ENCODE measurements at regions not wholly inside any gene's neighbourhood (a gene's known extent, or its start where the extent isn't known, plus 50 kb on each side); places are given as distances from the start of the nearest gene placed in this dataset.
A peak's percentile ranks its signal among the peaks of the same experiment; 100 is the strongest.
"Not testable (repeated sequence)": the region's sequence is repeated elsewhere in the genome, so short reads cannot be mapped to it uniquely, and the experiment has no call there.

DNA sequence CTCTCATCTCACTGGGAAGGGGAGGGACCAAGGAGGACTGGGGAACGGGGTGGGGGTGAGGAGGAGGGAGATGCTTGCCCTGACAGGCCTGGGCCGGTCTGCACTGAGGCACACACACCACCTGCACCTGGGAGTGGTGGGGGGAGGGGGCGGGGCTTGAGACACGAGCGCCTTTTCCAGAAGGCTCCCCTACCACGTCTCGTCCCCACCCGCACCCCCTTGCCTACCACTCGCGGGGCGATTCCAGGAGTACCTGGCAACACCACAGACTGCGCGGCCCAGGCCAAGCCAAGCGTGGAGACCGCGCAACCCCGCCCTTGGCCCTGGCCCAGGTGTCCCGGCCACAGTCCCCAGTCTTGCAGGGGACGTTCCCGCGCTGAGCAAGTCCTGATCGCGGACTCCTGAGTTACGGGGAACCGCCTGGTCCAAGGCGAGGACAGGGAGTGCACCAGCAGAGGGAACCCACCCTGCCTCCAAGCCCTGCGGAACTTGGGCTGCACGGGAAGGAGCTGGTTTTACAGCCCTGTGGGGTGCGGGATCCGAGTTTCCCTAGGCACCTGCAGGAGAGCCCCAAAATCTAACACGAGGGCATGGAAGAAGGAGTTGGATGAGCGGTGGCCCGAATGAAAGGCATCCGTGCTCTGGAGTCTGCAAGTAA is 68.1 kb upstream of the SH3GL3 start:
- DNase-seq (ENCODE audit: extremely low read depth, insufficient read length): no peak
- H3K27me3 ChIP-seq (replicated peaks; ENCODE audit: control insufficient read depth, insufficient read depth, low read length): no peaks in the 10 kb centered on the region; the same call in none of the 2 replicates

DNA sequence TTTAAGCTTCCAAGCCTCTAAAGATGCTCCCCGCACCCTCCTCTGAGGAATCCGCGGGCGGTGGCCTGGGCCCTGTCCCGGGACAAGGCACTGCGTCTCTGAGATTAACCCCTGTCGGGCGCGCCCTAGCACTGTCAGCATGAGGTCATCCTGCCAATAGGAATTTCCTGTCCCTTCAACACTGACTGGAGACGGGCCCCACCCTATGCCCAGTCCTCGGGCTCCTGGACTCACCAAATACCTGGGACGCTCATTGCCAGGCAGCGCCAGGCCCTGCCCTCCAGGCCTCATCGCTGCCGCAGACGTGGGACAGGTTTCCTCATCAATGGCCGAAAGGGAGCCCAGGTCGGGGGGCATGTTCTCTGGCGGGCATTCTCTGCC is 67.6 kb upstream of the SH3GL3 start:
- TF ChIP-seq, protein P1, sequence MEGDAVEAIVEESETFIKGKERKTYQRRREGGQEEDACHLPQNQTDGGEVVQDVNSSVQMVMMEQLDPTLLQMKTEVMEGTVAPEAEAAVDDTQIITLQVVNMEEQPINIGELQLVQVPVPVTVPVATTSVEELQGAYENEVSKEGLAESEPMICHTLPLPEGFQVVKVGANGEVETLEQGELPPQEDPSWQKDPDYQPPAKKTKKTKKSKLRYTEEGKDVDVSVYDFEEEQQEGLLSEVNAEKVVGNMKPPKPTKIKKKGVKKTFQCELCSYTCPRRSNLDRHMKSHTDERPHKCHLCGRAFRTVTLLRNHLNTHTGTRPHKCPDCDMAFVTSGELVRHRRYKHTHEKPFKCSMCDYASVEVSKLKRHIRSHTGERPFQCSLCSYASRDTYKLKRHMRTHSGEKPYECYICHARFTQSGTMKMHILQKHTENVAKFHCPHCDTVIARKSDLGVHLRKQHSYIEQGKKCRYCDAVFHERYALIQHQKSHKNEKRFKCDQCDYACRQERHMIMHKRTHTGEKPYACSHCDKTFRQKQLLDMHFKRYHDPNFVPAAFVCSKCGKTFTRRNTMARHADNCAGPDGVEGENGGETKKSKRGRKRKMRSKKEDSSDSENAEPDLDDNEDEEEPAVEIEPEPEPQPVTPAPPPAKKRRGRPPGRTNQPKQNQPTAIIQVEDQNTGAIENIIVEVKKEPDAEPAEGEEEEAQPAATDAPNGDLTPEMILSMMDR (IDR thresholded peaks at IDR 0.05; ENCODE audit: insufficient read depth, low read length, poor library complexity, severe bottlenecking): no peak
- DNase-seq (ENCODE audit: extremely low read depth, insufficient read length): no peak
- Histone ChIP-seq H3K36me3 (ENCODE audit: control insufficient read depth, insufficient read depth, low read length) (no peaks in the 10 kb centered on the region), H3K4me3 (replicated peaks; ENCODE audit: low read depth, low read length) (no peak overlapping the region), H3K27me3 (replicated peaks; ENCODE audit: control insufficient read depth, insufficient read depth, low read length) (no peaks in the 10 kb centered on the region; the same call in none of the 2 replicates)

More for the DNA sequence above, 68.1 kb upstream of the SH3GL3 start:
- Histone ChIP-seq H3K4me3 (replicated peaks; ENCODE audit: low read depth, low read length) (no peak overlapping the region), H3K36me3 (ENCODE audit: control insufficient read depth, insufficient read depth, low read length) (no peaks in the 10 kb centered on the region)
- TF ChIP-seq, protein P1 (IDR thresholded peaks at IDR 0.05; ENCODE audit: insufficient read depth, low read length, poor library complexity, severe bottlenecking): no peak

DNA sequence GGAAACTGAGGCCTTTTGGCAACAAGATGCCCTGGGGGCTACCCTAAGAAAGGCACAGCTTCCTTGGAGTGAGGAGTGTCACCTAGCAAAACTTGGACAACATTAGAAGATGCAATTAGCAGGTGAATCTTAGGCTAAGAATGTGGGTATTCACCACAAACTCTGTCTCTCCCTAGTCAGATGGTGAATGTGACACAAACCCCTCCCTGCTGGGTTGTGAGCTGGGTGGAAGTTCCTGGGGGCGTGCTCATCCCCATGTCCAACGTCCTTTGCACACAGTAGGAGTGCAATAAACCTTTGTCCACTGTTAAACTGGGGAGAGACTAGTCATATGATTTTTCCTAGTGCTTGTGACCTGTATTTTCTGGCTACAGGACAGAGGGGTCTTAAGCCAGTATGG is 67.1 kb upstream of the SH3GL3 start:
- no peak for DNase-seq (ENCODE audit: extremely low read depth, insufficient read length)
- no peaks in the 10 kb centered on the region for H3K36me3 ChIP-seq (ENCODE audit: control insufficient read depth, insufficient read depth, low read length)
- no peak overlapping the region for H3K4me3 ChIP-seq (replicated peaks; ENCODE audit: low read depth, low read length)
- H3K27me3 ChIP-seq (replicated peaks; ENCODE audit: control insufficient read depth, insufficient read depth, low read length): no peaks in the 10 kb centered on the region; the same call in none of the 2 replicates
- TF ChIP-seq, protein P1 (IDR thresholded peaks at IDR 0.05; ENCODE audit: insufficient read depth, low read length, poor library complexity, severe bottlenecking): no peak

DNA sequence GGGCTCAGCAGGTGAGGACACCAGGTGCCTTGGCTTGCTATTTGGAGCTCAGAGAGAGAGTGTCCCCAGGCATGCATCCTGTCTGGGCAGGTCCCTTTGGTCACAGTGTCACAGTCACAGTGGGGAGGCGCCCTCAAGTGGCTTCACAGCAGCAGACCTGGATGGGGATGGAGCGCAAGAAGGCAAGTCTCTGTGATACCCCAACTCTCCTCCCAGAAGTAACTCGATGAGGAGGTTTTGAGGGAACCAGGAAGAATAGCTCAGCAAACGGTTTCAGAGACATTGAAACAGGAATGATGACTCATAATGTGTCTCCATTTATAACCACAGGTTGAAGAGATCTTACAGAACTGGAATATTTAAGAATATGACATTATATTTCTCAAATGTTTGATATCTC is 66.5 kb upstream of the SH3GL3 start:
- peak; percentile 31 for DNase-seq (ENCODE audit: extremely low read depth, insufficient read length)
- TF ChIP-seq, protein P1 (IDR thresholded peaks at IDR 0.05; ENCODE audit: insufficient read depth, low read length, poor library complexity, severe bottlenecking): peak; percentile 91
- H3K4me3 ChIP-seq (replicated peaks; ENCODE audit: low read depth, low read length): no peak overlapping the region
- H3K27me3 ChIP-seq (replicated peaks; ENCODE audit: control insufficient read depth, insufficient read depth, low read length): no peaks in the 10 kb centered on the region; the same call in none of the 2 replicates
- H3K36me3 ChIP-seq (ENCODE audit: control insufficient read depth, insufficient read depth, low read length): no peaks in the 10 kb centered on the region

DNA sequence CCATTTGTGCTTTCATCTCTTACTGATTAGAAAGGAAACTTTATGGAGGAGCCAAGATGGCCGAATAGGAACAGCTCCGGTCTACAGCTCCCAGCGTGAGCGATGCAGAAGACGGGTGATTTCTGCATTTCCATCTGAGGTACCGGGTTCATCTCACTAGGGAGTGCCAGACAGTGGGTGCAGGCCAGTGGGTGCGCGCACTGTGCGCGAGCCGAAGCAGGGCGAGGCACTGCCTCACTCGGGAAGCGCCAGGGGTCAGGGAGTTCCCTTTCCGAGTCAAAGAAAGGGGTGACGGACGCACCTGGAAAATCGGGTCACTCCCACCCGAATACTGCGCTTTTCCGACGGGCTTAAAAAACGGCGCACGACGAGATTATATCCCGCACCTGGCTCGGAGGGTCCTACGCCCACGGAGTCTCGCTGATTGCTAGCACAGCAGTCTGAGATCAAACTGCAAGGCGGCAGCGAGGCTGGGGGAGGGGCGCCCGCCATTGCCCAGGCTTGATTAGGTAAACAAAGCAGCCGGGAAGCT is 63.5 kb upstream of the SH3GL3 start:
- H3K4me3 ChIP-seq (replicated peaks; ENCODE audit: low read depth, low read length); H3K27me3 ChIP-seq (replicated peaks; ENCODE audit: control insufficient read depth, insufficient read depth, low read length); DNase-seq (ENCODE audit: extremely low read depth, insufficient read length); H3K36me3 ChIP-seq (ENCODE audit: control insufficient read depth, insufficient read depth, low read length): not testable (repeated sequence)

DNA sequence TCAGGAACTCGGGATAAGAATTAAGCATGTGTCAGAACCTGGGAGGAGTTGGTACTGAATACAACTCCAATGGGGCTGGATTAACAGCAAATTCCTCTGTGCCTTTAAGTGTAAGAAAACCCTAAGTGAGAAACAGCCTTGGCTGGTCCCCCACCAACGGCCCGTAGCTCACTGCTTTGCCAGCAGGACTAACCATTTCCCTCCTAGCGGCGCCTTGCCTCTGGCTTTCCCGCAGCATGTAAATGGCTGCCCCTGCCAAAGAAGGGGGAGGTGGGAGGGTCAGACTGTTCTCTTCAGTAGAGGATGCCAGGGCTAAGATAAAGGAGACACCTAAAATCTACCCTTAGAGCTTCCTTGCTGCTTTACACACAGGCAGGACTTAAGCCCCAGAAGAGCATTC is 51.0 kb upstream of the SH3GL3 start:
- H3K36me3 ChIP-seq (ENCODE audit: control insufficient read depth, insufficient read depth, low read length): no peaks in the 10 kb centered on the region
- no peak for DNase-seq (ENCODE audit: extremely low read depth, insufficient read length)
- TF ChIP-seq, protein P1 (IDR thresholded peaks at IDR 0.05; ENCODE audit: insufficient read depth, low read length, poor library complexity, severe bottlenecking): no peak
- H3K4me3 ChIP-seq (replicated peaks; ENCODE audit: low read depth, low read length): no peak overlapping the region
- no peaks in the 10 kb centered on the region for H3K27me3 ChIP-seq (replicated peaks; ENCODE audit: control insufficient read depth, insufficient read depth, low read length)
